GM19351 (cell line): ENCODE measurements at regions not wholly inside any gene's neighbourhood (a gene's known extent, or its start where the extent isn't known, plus 50 kb on each side); places are given as distances from the start of the nearest gene placed in this dataset.
"Not testable (repeated sequence)": the region's sequence is repeated elsewhere in the genome, so short reads cannot be mapped to it uniquely, and the experiment has no call there.

Experiments
- ATAC-seq: cut with Tn5 transposase; IDR thresholded peaks from one replicate; pipeline ENCODE4 v1.9.1; 2021; ENCODE audit warnings: mild to moderate bottlenecking, moderate library complexity; ENCODE audit not compliant: unreplicated experiment

- ATAC-seq = no peak
Observed at GRCh38 chr6:106885679-106886078, 88.8 kb downstream of the CD24 start.

- no peak for ATAC-seq
Observed at GRCh38 chr6:106884576-106884975, 90.0 kb downstream of the CD24 start.

DNA sequence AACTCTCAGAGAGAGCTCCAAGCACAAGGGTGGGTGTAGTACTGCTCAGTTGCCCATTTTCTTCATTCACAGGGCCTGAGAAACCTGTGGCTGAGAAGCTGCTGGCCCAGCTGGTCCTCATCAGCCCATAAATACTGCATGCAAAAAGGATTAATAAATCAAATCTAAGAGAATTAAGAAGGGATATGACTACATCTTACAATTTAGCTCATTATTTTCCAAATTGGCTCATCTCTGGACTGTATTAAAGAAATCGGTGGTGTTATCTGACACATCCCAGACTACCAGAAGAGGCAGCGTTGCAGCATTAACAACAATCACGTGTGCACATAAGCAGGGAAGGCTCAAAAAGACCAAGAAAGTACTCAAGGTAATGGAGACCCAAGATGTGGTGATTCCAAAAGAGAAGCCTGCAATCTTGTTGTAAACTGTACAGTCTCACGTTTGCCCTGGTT, 90.7 kb downstream of the CD24 start:
- ATAC-seq = no peak

GRCh38 chr6:106882601-106883518, 91.7 kb downstream of the CD24 start:
- no peak for ATAC-seq

DNA sequence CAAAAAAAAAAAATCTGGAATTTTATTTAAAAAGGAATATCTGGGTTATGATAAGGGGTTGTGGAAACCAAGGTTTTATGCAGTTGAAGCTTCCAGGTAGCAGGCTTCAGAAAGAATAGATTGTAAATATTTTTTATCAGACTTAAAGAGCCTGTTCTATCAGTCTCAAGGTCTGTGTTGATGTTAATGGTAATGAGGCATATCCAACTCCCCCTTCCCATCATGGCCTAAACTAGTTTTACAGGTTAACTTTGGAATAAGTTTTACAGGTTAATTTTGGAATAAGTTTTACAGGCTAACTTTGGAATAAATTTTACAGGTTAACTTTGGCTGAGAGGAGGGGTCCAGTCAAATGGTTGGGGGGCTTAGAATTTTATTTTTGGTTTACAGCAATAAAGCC, 92.4 kb downstream of the CD24 start:
- no peak for ATAC-seq

DNA sequence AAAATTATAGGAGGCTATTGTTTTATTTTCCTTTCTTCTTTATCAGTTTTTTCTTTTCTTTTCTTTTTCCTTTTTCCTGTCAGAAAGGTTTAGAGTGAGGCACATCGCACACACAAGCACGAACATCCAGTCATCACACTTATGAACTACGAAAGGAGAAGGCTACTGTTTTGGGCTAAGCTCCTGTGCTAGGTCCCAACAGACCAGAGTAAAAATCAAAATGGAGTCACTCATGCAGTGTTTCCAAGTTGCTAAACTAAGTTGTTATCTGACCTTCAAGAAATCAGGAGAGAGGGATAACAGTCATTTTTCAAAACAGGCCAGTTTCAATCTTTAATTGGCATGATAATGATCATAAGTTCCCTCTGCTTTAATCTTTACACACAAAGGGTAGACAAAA, 93.6 kb downstream of the CD24 start:
- no peak for ATAC-seq

GRCh38 chr6:106875782-106876321, 98.7 kb downstream of the CD24 start:
- no peak for ATAC-seq

DNA sequence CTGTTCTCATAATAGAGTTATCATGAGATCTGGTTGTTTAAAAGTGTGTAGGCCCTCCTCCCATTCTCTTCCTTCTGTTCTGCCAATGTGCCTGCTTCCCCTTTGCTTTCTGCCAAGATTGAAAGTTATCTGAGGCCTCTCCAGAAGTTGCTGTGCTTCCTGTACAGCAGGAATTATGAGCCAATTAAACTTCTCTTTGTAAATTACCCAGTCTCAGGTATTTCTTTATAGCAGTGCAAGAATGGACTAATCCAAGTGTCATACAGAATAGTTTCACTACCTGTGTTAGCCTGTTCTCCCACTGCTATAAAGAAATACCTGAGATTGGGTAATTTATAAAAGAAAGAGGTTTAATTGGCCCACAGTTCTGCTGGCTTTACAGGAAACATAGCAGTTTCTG, 100.0 kb downstream of the CD24 start:
- ATAC-seq = no peak

- ATAC-seq = no peak
Observed at GRCh38 chr6:106872049-106872448, 102.5 kb downstream of the CD24 start.

DNA sequence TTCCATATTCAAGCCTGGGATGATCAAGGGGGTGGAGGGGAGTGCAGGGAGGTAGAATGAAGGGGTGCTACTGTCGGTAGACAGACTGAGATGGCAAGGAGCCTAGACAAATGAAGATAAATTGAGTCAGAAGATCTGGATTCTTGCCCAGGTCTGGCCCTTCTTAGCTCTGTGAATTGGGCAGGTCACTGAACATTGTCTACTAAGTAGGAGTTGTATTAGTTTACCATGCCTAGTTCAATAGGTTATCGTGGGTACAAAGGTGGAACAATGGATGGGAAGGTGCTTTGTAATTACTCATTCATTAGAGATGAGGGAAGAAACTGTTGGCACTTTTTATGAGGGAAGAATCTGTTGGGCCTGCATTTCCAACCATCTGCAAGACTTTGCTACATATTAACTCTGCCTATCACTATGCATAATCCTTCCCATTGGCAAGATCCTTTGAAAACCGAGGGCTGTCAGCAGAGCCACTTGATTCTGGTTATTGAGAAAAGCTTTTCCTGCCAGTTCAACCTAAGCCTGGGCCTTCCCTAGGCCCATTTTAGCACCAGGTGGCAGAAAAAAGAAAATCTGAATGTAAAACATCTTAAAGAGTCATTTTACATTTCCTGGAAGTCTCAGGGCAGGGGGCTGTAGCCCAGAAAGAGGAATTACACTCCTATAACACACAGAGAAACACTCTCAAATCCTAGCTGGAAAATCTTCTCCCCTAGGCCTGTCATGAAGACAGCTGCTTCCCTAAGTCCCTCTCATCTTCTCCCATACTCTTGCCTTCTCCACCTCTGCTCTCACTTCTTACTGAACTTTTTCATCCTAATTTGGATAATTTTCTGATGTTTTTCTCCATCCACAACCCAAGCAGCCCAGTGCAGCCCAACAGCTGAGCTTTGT, 103.5 kb downstream of the CD24 start:
- ATAC-seq = no peak

GRCh38 chr6:106870069-106870468, 104.5 kb downstream of the CD24 start:
- ATAC-seq = no peak

- no peak for ATAC-seq
Observed at GRCh38 chr6:106869203-106869602, 105.3 kb downstream of the CD24 start.

- no peak for ATAC-seq
Observed at GRCh38 chr6:106866875-106867658, 107.5 kb downstream of the CD24 start.

- ATAC-seq = no peak
Observed at GRCh38 chr6:106862858-106863257, 111.7 kb downstream of the CD24 start.

DNA sequence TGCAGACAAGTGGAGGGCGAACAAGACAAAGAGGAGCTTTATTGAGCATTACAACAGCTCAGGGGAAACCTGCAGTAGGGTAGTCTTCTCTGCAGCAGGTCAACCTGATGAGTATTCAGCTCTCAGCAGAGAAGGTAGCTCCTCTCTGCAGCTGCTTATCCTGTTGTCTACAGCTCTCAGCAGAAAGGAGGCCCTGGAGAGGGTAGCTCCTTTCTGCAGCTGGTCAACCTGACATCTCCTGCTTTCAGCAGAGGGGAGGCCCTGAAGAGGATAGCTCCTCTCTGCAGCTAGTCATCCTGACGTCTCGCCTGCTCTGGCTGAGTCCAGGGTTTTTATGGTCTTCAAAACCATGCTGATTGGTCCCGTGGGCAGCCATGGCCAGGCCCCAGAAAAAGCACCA, 113.6 kb downstream of the CD24 start:
- ATAC-seq = no peak

GRCh38 chr6:106858653-106859092, 115.9 kb downstream of the CD24 start:
- ATAC-seq = no peak

DNA sequence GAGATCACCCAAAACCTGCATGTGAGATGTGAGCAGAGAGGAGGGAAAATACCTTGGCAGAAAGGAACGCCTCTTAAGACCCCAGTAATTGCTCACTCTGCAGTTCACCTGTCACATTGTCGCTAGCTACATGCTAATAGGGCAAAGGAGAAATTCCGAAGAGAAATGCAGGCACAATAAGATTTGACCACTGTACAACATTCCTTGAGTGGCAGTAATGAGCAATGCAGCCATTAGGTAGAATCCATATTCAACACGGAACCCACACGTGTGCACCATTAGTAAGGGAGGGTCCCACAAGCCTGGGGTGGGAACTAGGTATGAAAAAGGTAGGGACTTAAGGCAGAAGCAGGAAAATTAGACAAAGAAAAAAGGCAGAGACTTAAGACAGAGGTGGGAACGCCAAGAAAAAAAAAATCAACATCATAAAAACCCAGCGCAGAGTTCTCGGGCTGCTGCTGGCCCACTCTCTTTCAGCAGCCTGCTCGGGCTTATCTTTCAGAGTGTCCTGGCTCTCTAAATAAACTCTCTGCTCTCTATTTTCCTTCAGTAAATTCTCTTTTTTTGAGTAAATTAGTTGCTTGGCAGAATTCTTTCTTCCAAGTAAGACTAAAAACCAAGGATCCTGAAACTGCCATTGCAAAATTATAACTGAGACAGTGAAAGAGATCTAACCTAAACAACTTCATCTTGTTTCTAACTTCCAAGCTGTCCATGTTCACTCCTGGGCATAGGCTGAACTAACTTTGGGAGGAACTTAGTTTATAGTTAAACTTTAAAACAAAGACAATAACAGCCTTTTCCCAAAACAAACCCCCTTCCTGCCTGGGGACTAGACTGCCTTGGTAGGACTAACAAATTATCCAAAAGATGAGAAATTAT, 116.5 kb downstream of the CD24 start:
- ATAC-seq = no peak

- not testable (repeated sequence) for ATAC-seq
Observed at GRCh38 chr6:106857310-106857709, 117.2 kb downstream of the CD24 start.

DNA sequence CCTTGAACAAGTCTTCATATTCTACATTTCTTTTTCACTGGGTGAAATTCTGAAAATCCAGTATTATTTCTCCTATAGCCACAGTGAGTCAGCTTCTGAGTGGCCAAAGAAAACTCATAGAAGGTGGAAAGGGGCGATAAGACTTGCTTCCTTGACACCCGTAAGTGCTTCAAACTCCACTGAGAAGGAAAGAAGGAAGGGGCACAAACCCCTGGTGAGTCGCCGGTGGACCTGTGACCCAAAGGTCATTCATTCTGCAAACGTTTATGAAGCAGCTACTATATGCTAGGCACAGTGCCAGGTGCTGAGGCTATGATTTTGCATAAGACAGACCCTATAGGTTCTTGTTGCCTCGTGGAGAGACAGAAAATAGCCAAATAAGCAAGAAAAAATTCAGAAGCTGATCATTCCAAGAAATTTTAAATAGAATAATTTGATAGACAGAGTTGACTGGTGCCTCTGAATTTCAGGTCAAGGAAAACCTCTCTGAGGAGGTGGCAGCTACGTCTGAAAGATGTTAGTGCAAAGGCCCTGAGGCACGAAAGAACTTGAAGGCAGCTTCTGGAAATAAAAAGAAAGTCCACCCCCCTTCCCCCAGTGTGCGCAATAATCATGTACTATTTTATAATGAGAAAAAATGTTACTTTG, 118.2 kb downstream of the CD24 start:
- ATAC-seq = no peak
